ENCODE measurements at regions not wholly inside any gene's neighbourhood (a gene's known extent, or its start where the extent isn't known, plus 50 kb on each side); places are given as distances from the start of the nearest gene placed in this dataset.

- TF ChIP-seq CTCF (IDR thresholded peaks at IDR 0.05): no peak
- H3K4me1 Mint-ChIP-seq (ENCODE audit: low read depth): no peaks in the 10 kb centered on the region
- CTCF ChIA-PET: no interaction called here
- ATAC-seq: no peak
- intact Hi-C loops (cut with micrococcal nuclease): no loop called here
- POLR2A ChIA-PET: no interaction called here
- no peak overlapping the region for H3K27ac Mint-ChIP-seq
- DNase-seq: no peak
- no peaks in the 10 kb centered on the region for H3K9me3 Mint-ChIP-seq
- no peaks in the 10 kb centered on the region for H3K36me3 Mint-ChIP-seq (ENCODE audit: low read depth)
- no peaks in the 10 kb centered on the region for H3K27me3 Mint-ChIP-seq
- H3K4me3 Mint-ChIP-seq: no peak overlapping the region
Observed at GRCh38 chr6:91135406-91136103, 548.7 kb upstream of the MAP3K7 start.

- Mint-ChIP-seq H3K27ac (no peak overlapping the region), H3K4me3 (no peak overlapping the region), H3K36me3 (ENCODE audit: low read depth) (no peaks in the 10 kb centered on the region), H3K27me3 (no peaks in the 10 kb centered on the region), H3K9me3 (no peaks in the 10 kb centered on the region), H3K4me1 (ENCODE audit: low read depth) (no peaks in the 10 kb centered on the region)
- DNase-seq: no peak
- POLR2A ChIA-PET: no interaction called here
- no peak for TF ChIP-seq CTCF (IDR thresholded peaks at IDR 0.05)
- no peak for ATAC-seq
- intact Hi-C loops (cut with micrococcal nuclease): no loop called here
- CTCF ChIA-PET: no interaction called here
Observed at GRCh38 chr6:91132461-91132860, 545.6 kb upstream of the MAP3K7 start.

GRCh38 chr6:91130126-91130525, 543.3 kb upstream of the MAP3K7 start:
- intact Hi-C loops (cut with micrococcal nuclease): no loop called here
- H3K27me3 Mint-ChIP-seq: no peaks in the 10 kb centered on the region
- no peak for TF ChIP-seq CTCF (IDR thresholded peaks at IDR 0.05)
- H3K4me1 Mint-ChIP-seq (ENCODE audit: low read depth): no peaks in the 10 kb centered on the region
- H3K36me3 Mint-ChIP-seq (ENCODE audit: low read depth): no peaks in the 10 kb centered on the region
- H3K4me3 Mint-ChIP-seq: no peak overlapping the region
- no peak overlapping the region for H3K27ac Mint-ChIP-seq
- CTCF ChIA-PET: no interaction called here
- POLR2A ChIA-PET: no interaction called here
- ATAC-seq (no peak), DNase-seq (no peak)
- no peaks in the 10 kb centered on the region for H3K9me3 Mint-ChIP-seq

- POLR2A ChIA-PET: no interaction called here
- no peaks in the 10 kb centered on the region for H3K9me3 Mint-ChIP-seq
- intact Hi-C loops (cut with micrococcal nuclease): no loop called here
Observed at GRCh38 chr6:91127752-91128151, 540.9 kb upstream of the MAP3K7 start.

GRCh38 chr6:91126876-91127275, 540.0 kb upstream of the MAP3K7 start:
- intact Hi-C loops (cut with micrococcal nuclease): no loop called here
- Mint-ChIP-seq H3K9me3 (no peaks in the 10 kb centered on the region), H3K27ac (no peak overlapping the region), H3K27me3 (no peaks in the 10 kb centered on the region), H3K4me3 (no peak overlapping the region), H3K4me1 (ENCODE audit: low read depth) (no peaks in the 10 kb centered on the region), H3K36me3 (ENCODE audit: low read depth) (no peaks in the 10 kb centered on the region)
- TF ChIP-seq CTCF (IDR thresholded peaks at IDR 0.05): no peak
- CTCF ChIA-PET: no interaction called here
- ATAC-seq: no peak
- DNase-seq: no peak
- POLR2A ChIA-PET: no interaction called here

More at GRCh38 chr6:91127752-91128151, 540.9 kb upstream of the MAP3K7 start:
- H3K27ac Mint-ChIP-seq: no peak overlapping the region
- ATAC-seq (no peak), DNase-seq (no peak)
- no peaks in the 10 kb centered on the region for H3K4me1 Mint-ChIP-seq (ENCODE audit: low read depth)
- H3K4me3 Mint-ChIP-seq: no peak overlapping the region
- H3K27me3 Mint-ChIP-seq: no peaks in the 10 kb centered on the region
- CTCF ChIA-PET: no interaction called here
- no peak for TF ChIP-seq CTCF (IDR thresholded peaks at IDR 0.05)
- no peaks in the 10 kb centered on the region for H3K36me3 Mint-ChIP-seq (ENCODE audit: low read depth)

Measured in activated CD8-positive, alpha-beta T cell treated with anti-CD3 and anti-CD28 coated beads for 36 hours (primary cell).